Smooth muscle cell (in vitro differentiated cells): ENCODE measurements at regions not wholly inside any gene's neighbourhood (a gene's known extent, or its start where the extent isn't known, plus 50 kb on each side); places are given as distances from the start of the nearest gene placed in this dataset.

Experiments used
- DNase-seq: peaks from one replicate; lab custom pipeline; 2025; ENCODE audit not compliant: unreplicated experiment; lab: John Stamatoyannopoulos, UW
- H2AFZ ChIP-seq: fragments of 200-600 bp; sonication (generic); 2 replicates; pipeline ENCODE4 v1.6.0; 2016; ENCODE audit warnings: antibody characterized with exemption, low read depth, mild to moderate bottlenecking
- H3F3A ChIP-seq: fragments of 200-600 bp; sonication (generic); 2 replicates; pipeline ENCODE4 v1.6.0; 2017; ENCODE audit warnings: antibody characterized with exemption, low read depth
- H3K27ac ChIP-seq: fragments of 200-600 bp; sonication (generic); 2 replicates; pipeline ENCODE4 v1.5.1; 2016; ENCODE audit warnings: low read depth, mild to moderate bottlenecking
- H3K27me3 ChIP-seq: fragments of 200-600 bp; sonication (generic); 2 replicates; pipeline ENCODE4 v1.6.1; 2016; ENCODE audit warnings: low read depth, mild to moderate bottlenecking
- H3K36me3 ChIP-seq: fragments of 200-600 bp; sonication (generic); 2 replicates; pipeline ENCODE4 v1.5.1; 2016; ENCODE audit warnings: low read depth
- H3K4me1 ChIP-seq: fragments of 200-600 bp; sonication (generic); 2 replicates; pipeline ENCODE4 v1.5.1; 2016; ENCODE audit warnings: low read depth
- H3K4me2 ChIP-seq: fragments of 200-600 bp; sonication (generic); 2 replicates; pipeline ENCODE4 v1.6.0; 2016; ENCODE audit warnings: mild to moderate bottlenecking
- H3K4me3 ChIP-seq: fragments of 200-600 bp; sonication (generic); 2 replicates; pipeline ENCODE4 v1.5.1; 2016; ENCODE audit warnings: mild to moderate bottlenecking
- H3K79me2 ChIP-seq: fragments of 200-600 bp; sonication (generic); 2 replicates; pipeline ENCODE4 v1.6.0; 2016; ENCODE audit warnings: low read depth, mild to moderate bottlenecking
- H3K9ac ChIP-seq: fragments of 200-600 bp; sonication (generic); 2 replicates; pipeline ENCODE4 v1.6.0; 2016; ENCODE audit warnings: low read depth
- H3K9me3 ChIP-seq: fragments of 200-600 bp; sonication (generic); replicated peaks from 2 replicates; pipeline ENCODE4 v1.5.1; 2016; ENCODE audit warnings: low read depth
- H4K20me1 ChIP-seq: fragments of 200-600 bp; sonication (generic); 2 replicates; pipeline ENCODE4 v1.6.0; 2016; ENCODE audit warnings: low read depth
- WGBS: methylation state at CpG from one replicate; pipeline ENCODE4 v1.1.7; 2016; ENCODE audit warnings: low lambda C conversion rate; 5-methylcytosine and 5-hydroxymethylcytosine counted together
- TF ChIP-seq, protein P1 (sequence below): fragments of 200-600 bp; sonication (generic); IDR thresholded peaks from 2 replicates; pipeline ENCODE4 v1.5.1; 2017; ENCODE audit warnings: borderline replicate concordance, mild to moderate bottlenecking, antibody characterized with exemption; ENCODE audit not compliant: insufficient read depth, poor library complexity, severe bottlenecking

DNA sequence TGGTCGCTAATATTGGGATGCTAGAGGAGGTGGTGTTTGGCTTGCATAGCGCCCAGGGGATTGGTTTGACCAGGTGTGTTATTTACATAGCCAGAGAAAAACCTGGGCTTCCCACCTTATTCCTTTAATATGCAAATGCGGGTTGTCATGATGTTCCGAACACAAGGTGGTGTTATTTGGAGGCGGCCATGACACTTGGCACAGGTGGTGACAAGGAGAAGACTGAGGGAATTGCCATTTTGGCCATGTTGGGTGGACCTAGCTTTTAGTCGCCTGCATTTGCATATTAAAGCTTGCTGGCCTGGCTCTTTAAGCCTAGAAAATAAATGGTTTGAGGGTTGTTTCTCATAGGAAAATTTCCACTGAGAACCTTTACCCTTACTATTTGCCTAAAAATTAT lies 490.5 kb downstream of the SIPA1L2 start:
- Histone ChIP-seq H3K27me3 (no peaks in the 10 kb centered on the region), H2AFZ (no peak overlapping the region), H3K27ac (no peak overlapping the region), H3K9me3 (no peaks in the 10 kb centered on the region), H3K4me1 (peaks cover 3% of the 10 kb centered on the region), H3K79me2 (no peaks in the 10 kb centered on the region), H3K4me2 (no peak overlapping the region), H3K4me3 (no peak overlapping the region), H3K36me3 (no peaks in the 10 kb centered on the region), H3F3A (peaks cover 3% of the 10 kb centered on the region), H3K9ac (no peak overlapping the region), H4K20me1 (no peaks in the 10 kb centered on the region)
- 93% methylated on average over 6 of the region's 6 CpGs for WGBS
- TF ChIP-seq, protein P1, sequence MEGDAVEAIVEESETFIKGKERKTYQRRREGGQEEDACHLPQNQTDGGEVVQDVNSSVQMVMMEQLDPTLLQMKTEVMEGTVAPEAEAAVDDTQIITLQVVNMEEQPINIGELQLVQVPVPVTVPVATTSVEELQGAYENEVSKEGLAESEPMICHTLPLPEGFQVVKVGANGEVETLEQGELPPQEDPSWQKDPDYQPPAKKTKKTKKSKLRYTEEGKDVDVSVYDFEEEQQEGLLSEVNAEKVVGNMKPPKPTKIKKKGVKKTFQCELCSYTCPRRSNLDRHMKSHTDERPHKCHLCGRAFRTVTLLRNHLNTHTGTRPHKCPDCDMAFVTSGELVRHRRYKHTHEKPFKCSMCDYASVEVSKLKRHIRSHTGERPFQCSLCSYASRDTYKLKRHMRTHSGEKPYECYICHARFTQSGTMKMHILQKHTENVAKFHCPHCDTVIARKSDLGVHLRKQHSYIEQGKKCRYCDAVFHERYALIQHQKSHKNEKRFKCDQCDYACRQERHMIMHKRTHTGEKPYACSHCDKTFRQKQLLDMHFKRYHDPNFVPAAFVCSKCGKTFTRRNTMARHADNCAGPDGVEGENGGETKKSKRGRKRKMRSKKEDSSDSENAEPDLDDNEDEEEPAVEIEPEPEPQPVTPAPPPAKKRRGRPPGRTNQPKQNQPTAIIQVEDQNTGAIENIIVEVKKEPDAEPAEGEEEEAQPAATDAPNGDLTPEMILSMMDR, result no peak
- DNase-seq, result no peak

DNA sequence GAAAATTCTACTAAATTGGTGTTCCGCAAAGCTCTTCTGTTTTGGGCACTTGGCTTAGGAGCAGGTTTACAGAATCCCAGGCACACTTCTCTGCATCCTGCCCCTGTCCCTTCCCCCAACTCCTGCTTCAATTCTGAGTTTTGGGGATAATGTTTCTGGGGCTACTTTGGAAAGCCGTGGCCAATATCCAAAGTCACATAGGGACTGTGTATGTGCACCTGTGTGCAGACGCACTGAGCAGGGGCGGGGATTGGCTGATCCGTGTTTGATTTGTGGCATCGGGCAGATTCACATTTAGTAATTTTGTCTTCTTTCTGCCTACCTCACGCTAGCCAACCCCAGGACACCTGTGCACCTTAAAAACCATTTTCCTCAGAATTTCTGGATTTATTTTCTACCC lies 491.9 kb downstream of the SIPA1L2 start:
- H3K79me2 ChIP-seq, result no peaks in the 10 kb centered on the region
- H3F3A ChIP-seq, result peaks cover 3% of the 10 kb centered on the region
- H3K9ac ChIP-seq, result no peak overlapping the region
- H3K9me3 ChIP-seq, result no peaks in the 10 kb centered on the region
- H3K27me3 ChIP-seq, result no peaks in the 10 kb centered on the region
- no peaks in the 10 kb centered on the region for H4K20me1 ChIP-seq
- no peaks in the 10 kb centered on the region for H3K36me3 ChIP-seq
- WGBS, result 97% methylated on average over 7 of the region's 7 CpGs
- H3K27ac ChIP-seq, result no peak overlapping the region
- no peak overlapping the region for H3K4me2 ChIP-seq
- H2AFZ ChIP-seq, result no peak overlapping the region
- H3K4me1 ChIP-seq, result peaks cover 2% of the 10 kb centered on the region
- no peak overlapping the region for H3K4me3 ChIP-seq
- no peak for DNase-seq
- TF ChIP-seq, protein P1, result no peak

DNA sequence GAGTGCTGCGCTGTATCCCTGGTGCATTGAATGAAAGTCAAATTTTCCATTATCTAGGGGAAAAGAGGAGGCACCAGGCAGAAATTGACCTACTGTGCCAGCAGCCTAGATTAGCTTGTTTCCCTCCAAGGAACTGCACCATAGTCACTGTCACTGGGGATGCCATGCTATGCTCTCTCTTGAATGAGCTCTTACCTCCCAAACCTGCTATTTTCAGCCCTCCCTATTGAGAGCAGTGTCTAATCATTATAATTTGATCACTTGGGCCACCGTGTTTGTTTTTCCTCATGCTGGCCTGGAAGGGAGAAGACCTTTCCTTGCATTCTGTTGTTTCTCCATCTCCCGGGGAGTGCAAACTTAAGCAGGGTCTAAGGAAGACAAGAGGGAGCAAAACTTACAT lies 492.9 kb downstream of the SIPA1L2 start:
- Histone ChIP-seq H3K4me3 (no peak overlapping the region), H3K4me2 (no peak overlapping the region), H2AFZ (no peak overlapping the region), H3K27me3 (no peaks in the 10 kb centered on the region), H3K4me1 (peaks cover 11% of the 10 kb centered on the region), H3K27ac (no peak overlapping the region), H4K20me1 (no peaks in the 10 kb centered on the region), H3K9ac (no peak overlapping the region), H3K9me3 (no peaks in the 10 kb centered on the region), H3K36me3 (no peaks in the 10 kb centered on the region), H3F3A (no peaks in the 10 kb centered on the region), H3K79me2 (no peaks in the 10 kb centered on the region)
- no peak for DNase-seq
- TF ChIP-seq, protein P1, result no peak
- WGBS, result 89% methylated on average over 3 of the region's 3 CpGs

DNA sequence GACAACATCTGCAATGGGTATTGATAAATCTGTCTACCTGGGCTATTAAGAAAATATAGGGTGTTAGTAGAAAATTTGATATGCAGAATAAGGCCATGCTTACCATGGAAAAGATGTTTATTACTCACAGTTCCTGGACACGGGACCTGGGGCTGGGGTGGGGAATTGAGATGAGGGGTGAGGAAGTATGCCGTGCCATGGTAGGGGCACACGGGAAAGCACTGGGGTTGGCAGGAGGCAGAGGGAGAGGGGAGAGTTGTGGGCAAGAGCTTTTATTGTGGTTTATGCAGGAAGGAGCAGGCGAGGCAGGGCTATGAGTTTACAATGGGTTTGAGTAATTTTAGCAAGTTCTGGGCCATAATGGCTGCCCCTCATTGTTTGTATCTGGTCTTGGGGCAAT lies 493.8 kb downstream of the SIPA1L2 start:
- H3K36me3 ChIP-seq, result no peaks in the 10 kb centered on the region
- no peak overlapping the region for H3K4me3 ChIP-seq
- H4K20me1 ChIP-seq, result no peaks in the 10 kb centered on the region
- no peak overlapping the region for H3K9ac ChIP-seq
- no peaks in the 10 kb centered on the region for H3K27me3 ChIP-seq
- TF ChIP-seq, protein P1, result no peak
- no peak for DNase-seq
- H3K79me2 ChIP-seq, result no peaks in the 10 kb centered on the region
- peaks cover 15% of the 10 kb centered on the region for H3K4me1 ChIP-seq
- no peaks in the 10 kb centered on the region for H3K9me3 ChIP-seq
- no peak overlapping the region for H3K27ac ChIP-seq
- WGBS, result 97% methylated on average over 4 of the region's 4 CpGs
- no peak overlapping the region for H2AFZ ChIP-seq
- H3F3A ChIP-seq, result no peaks in the 10 kb centered on the region
- H3K4me2 ChIP-seq, result no peak overlapping the region
